Astrocyte (in vitro differentiated cells and primary cell): ENCODE measurements at regions not wholly inside any gene's neighbourhood (a gene's known extent, or its start where the extent isn't known, plus 50 kb on each side); places are given as distances from the start of the nearest gene placed in this dataset.

Experiments
- DNase-seq: peaks from one replicate; pipeline ENCODE4 v3.0.0-alpha.2; 2010; ENCODE audit warnings: low read depth
- FAIRE-seq: peaks from 2 replicates; lab custom pipeline; 2011; peaks lifted over from hg19 to GRCh38; lab: Jason Lieb, UNC
- H2AFZ ChIP-seq: 2 replicates; pipeline ENCODE4 v1.6.0; 2012; ENCODE audit warnings: low read depth, low read length, inconsistent platforms
- H3K27ac ChIP-seq: 2 replicates; pipeline ENCODE4 v1.5.1; 2011; ENCODE audit warnings: low read depth, low read length, inconsistent platforms
- H3K27me3 ChIP-seq: 2 replicates; pipeline ENCODE4 v1.6.0; 2011; ENCODE audit warnings: low read length, inconsistent platforms; ENCODE audit not compliant: insufficient read depth
- H3K36me3 ChIP-seq: 2 replicates; pipeline ENCODE4 v1.5.1; 2011; ENCODE audit warnings: low read length, inconsistent platforms; ENCODE audit not compliant: insufficient read depth
- H3K4me1 ChIP-seq: 2 replicates; pipeline ENCODE4 v1.5.1; 2011; ENCODE audit warnings: low read length, inconsistent platforms; ENCODE audit not compliant: insufficient read depth
- H3K4me2 ChIP-seq: 2 replicates; pipeline ENCODE4 v1.6.0; 2012; ENCODE audit warnings: low read length, inconsistent platforms
- H3K4me3 ChIP-seq: 2 replicates; pipeline ENCODE4 v1.5.1; 2011; ENCODE audit warnings: low read depth, mild to moderate bottlenecking, low read length, inconsistent platforms; ENCODE audit not compliant: insufficient read depth
- H3K79me2 ChIP-seq: 2 replicates; pipeline ENCODE4 v1.6.0; 2012; ENCODE audit warnings: mild to moderate bottlenecking, low read length, inconsistent platforms; ENCODE audit not compliant: insufficient read depth
- H3K9ac ChIP-seq: 2 replicates; pipeline ENCODE4 v1.6.0; 2012; ENCODE audit warnings: mild to moderate bottlenecking, low read length, inconsistent platforms
- H3K9me3 ChIP-seq: 2 replicates; pipeline ENCODE4 v1.5.1; 2012; ENCODE audit warnings: low read depth, mild to moderate bottlenecking, low read length, inconsistent platforms; ENCODE audit not compliant: insufficient read depth
- H4K20me1 ChIP-seq: 2 replicates; pipeline ENCODE4 v1.6.0; 2012; ENCODE audit warnings: low read length, inconsistent platforms; ENCODE audit not compliant: insufficient read depth
- H3K27ac Mint-ChIP-seq: one replicate; pipeline ENCODE4 v1.8.0; 2021; ENCODE audit warnings: mild to moderate bottlenecking, mixed read lengths; ENCODE audit not compliant: unreplicated experiment
- H3K27me3 Mint-ChIP-seq: one replicate; pipeline ENCODE4 v1.8.0; 2021; ENCODE audit warnings: low read depth, mixed read lengths; ENCODE audit not compliant: unreplicated experiment
- H3K36me3 Mint-ChIP-seq: one replicate; pipeline ENCODE4 v1.8.0; 2021; ENCODE audit warnings: low read depth, mixed read lengths; ENCODE audit not compliant: unreplicated experiment
- H3K4me1 Mint-ChIP-seq: one replicate; pipeline ENCODE4 v1.8.0; 2021; ENCODE audit warnings: low read depth, mixed read lengths; ENCODE audit not compliant: unreplicated experiment
- H3K4me3 Mint-ChIP-seq: one replicate; pipeline ENCODE4 v1.8.0; 2021; ENCODE audit warnings: mild to moderate bottlenecking, moderate library complexity, mixed read lengths; ENCODE audit not compliant: unreplicated experiment
- H3K9me3 Mint-ChIP-seq: one replicate; pipeline ENCODE4 v1.8.0; 2021; ENCODE audit warnings: mild to moderate bottlenecking, mixed read lengths; ENCODE audit not compliant: unreplicated experiment
- CTCF ChIP-seq: IDR thresholded peaks from 2 replicates; pipeline ENCODE4 v1.5.1; 2011; ENCODE audit warnings: low read depth, mild to moderate bottlenecking, inconsistent platforms, low read length, moderate library complexity; ENCODE audit not compliant: insufficient read depth
- EZH2 ChIP-seq: IDR thresholded peaks from 2 replicates; pipeline ENCODE4 v1.6.1; 2012; ENCODE audit warnings: mild to moderate bottlenecking, low read length, inconsistent platforms; ENCODE audit not compliant: insufficient read depth

DNA sequence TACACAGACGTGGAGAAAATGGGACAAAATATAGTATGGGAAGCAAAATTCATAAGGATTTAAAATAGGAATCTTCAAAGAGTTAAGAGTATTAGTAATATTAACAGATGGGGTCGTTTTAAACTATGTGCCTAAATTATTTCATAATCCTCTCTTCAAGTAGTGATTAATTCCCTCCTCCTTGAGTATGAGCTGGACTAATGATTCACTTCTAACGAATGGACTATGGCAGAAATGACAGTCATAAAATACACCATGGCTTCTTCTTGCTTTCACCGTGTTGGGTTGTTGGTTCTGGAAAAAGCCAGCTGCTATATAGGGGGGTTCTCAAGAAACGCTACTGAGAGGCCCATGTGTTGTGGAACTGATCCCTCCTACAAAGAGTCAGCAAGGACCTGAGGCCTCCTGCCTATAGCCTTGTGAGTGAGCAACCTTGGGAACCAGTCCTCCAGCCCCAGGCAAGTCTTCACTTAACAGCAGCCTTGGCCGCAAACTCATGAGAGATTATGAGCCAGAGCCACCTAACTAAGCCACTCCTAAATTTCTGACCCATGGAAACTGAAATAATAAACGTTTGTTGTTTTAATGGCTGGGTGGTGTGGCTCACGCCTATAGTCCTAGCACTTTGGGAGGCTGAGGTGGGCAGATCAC, 64.8 kb upstream of the ABHD2 start:
- no peak overlapping the region for H3K27ac ChIP-seq
- Mint-ChIP-seq H3K27ac (no peak overlapping the region), H3K36me3 (no peaks in the 10 kb centered on the region), H3K9me3 (peaks cover 3% of the 10 kb centered on the region), H3K4me3 (no peak overlapping the region), H3K4me1 (no peaks in the 10 kb centered on the region), H3K27me3 (peaks cover 3% of the 10 kb centered on the region)
- H3K9ac ChIP-seq, result no peak overlapping the region
- H3K4me2 ChIP-seq, result no peak overlapping the region
- TF ChIP-seq EZH2 (no peak), CTCF (no peak)
- no peaks in the 10 kb centered on the region for H3K4me1 ChIP-seq
- H4K20me1 ChIP-seq, result no peaks in the 10 kb centered on the region
- H3K9me3 ChIP-seq, result no peaks in the 10 kb centered on the region
- H3K36me3 ChIP-seq, result no peaks in the 10 kb centered on the region
- peaks cover 2% of the 10 kb centered on the region for H3K27me3 ChIP-seq
- DNase-seq (no peak), FAIRE-seq (no peak)
- no peak overlapping the region for H2AFZ ChIP-seq
- no peak overlapping the region for H3K4me3 ChIP-seq
- no peaks in the 10 kb centered on the region for H3K79me2 ChIP-seq

- H3K27me3 ChIP-seq, result peaks cover 2% of the 10 kb centered on the region
- no peaks in the 10 kb centered on the region for H4K20me1 ChIP-seq
- TF ChIP-seq CTCF, result no peak
- TF ChIP-seq EZH2, result no peak
- H3K4me1 ChIP-seq, result no peaks in the 10 kb centered on the region
- H3K27ac ChIP-seq, result no peak overlapping the region
- H3K9ac ChIP-seq, result no peak overlapping the region
- no peaks in the 10 kb centered on the region for H3K9me3 ChIP-seq
- no peaks in the 10 kb centered on the region for H3K36me3 ChIP-seq
- no peak for DNase-seq
- no peak overlapping the region for H2AFZ ChIP-seq
- no peak overlapping the region for H3K4me2 ChIP-seq
- H3K79me2 ChIP-seq, result no peaks in the 10 kb centered on the region
- Mint-ChIP-seq H3K27ac (no peak overlapping the region), H3K36me3 (no peaks in the 10 kb centered on the region), H3K4me1 (no peaks in the 10 kb centered on the region), H3K27me3 (peaks cover 3% of the 10 kb centered on the region), H3K4me3 (no peak overlapping the region), H3K9me3 (peaks cover 3% of the 10 kb centered on the region)
- no peak for FAIRE-seq
- no peak overlapping the region for H3K4me3 ChIP-seq
Measured at GRCh38 chr15:89024418-89024817, 63.8 kb upstream of the ABHD2 start.

DNA sequence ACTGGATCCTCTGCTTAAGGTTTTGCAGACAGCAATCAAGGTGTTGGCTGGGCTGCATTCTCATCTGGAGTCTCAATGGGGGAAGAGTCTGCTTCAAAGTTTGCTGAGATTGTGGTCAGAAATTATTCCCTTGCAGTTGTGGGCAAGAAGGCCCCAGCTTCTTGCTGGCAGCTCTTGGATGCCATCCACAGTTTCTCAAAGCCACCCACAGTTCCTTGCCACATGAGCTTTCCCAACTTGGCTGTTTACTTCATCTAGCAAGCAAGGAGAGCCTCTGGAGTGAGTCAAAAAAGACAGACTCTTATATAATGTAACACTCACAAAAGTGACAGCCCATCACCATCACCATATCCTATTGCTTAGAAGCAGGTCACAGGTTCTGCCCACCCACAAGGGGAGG, 62.1 kb upstream of the ABHD2 start:
- H3K79me2 ChIP-seq, result no peaks in the 10 kb centered on the region
- no peak for TF ChIP-seq EZH2
- no peak overlapping the region for H3K4me3 Mint-ChIP-seq
- no peaks in the 10 kb centered on the region for H3K9me3 ChIP-seq
- H3K4me2 ChIP-seq, result no peak overlapping the region
- no peaks in the 10 kb centered on the region for H4K20me1 ChIP-seq
- no peak overlapping the region for H3K27ac Mint-ChIP-seq
- H3K4me1 Mint-ChIP-seq, result no peaks in the 10 kb centered on the region
- DNase-seq (no peak), FAIRE-seq (no peak)
- peaks cover 4% of the 10 kb centered on the region for H3K36me3 Mint-ChIP-seq
- H3K4me3 ChIP-seq, result no peak overlapping the region
- no peaks in the 10 kb centered on the region for H3K36me3 ChIP-seq
- peaks cover 3% of the 10 kb centered on the region for H3K27me3 Mint-ChIP-seq
- H3K27ac ChIP-seq, result no peak overlapping the region
- peaks cover 2% of the 10 kb centered on the region for H3K27me3 ChIP-seq
- peaks cover 6% of the 10 kb centered on the region for H3K9me3 Mint-ChIP-seq
- no peak overlapping the region for H2AFZ ChIP-seq
- H3K4me1 ChIP-seq, result no peaks in the 10 kb centered on the region
- no peak overlapping the region for H3K9ac ChIP-seq
